ENCODE measurements at regions not wholly inside any gene's neighbourhood (a gene's known extent, or its start where the extent isn't known, plus 50 kb on each side); places are given as distances from the start of the nearest gene placed in this dataset.

DNA sequence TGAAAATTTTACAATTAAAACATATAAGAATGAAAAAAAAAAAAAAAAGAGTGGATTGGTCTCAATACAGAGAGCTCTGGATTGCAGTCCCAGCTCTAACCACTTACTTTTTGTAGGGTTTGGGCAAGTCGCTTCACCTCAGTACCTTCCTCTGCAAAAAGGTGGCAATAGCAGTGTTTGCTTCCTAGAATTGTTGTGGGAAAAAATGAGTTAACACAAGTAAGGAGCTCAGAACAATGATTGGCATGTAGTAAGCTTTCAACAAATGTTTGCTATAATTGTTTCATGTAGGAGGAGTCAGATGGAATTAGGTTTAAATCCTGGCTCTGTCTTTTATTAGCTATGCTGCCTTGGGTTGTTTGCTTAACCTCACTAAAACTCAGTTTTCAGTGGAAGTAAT is 425.2 kb upstream of the TBL1XR1 start:
- intact Hi-C loops (cut with micrococcal nuclease) = loop anchor here (5.0 to 10.0 kb wide), 3 partner anchors 310 to 702 kb away; no protein-coding TSS in a partner anchor
- ChIA-PET CTCF (interaction anchor here (0.5 to 0.7 kb wide), 8 partner anchors 17 to 743 kb away, joined by 3 to 8 read pairs (median 4); no protein-coding TSS in a partner anchor), POLR2A (ENCODE audit: unreplicated experiment) (interaction anchor here (0.5 to 0.7 kb wide), 3 partner anchors 229 to 311 kb away, joined by 3 to 4 read pairs (median 3); no protein-coding TSS in a partner anchor)
- BruUV-seq (replicated peaks) = no TSS peak
- no peak overlapping the region for H3K27ac ChIP-seq (ENCODE audit: low read length)
- no peak overlapping the region for H3K9ac ChIP-seq (ENCODE audit: low read length)
- ATAC-seq (peak; percentile 55), DNase-seq (peak; percentile 59)
- no peaks in the 10 kb centered on the region for H3K79me2 ChIP-seq (ENCODE audit: low read length)
- no peak overlapping the region for H3K4me3 ChIP-seq (ENCODE audit: low read length)
- peaks cover 45% of the 10 kb centered on the region for H3K4me1 ChIP-seq (ENCODE audit: insufficient read depth, low read length)
- no peak for TF ChIP-seq EZH2phosphoT487 (IDR thresholded peaks at IDR 0.05; ENCODE audit: borderline replicate concordance, low read length)
- TF ChIP-seq, protein P1, sequence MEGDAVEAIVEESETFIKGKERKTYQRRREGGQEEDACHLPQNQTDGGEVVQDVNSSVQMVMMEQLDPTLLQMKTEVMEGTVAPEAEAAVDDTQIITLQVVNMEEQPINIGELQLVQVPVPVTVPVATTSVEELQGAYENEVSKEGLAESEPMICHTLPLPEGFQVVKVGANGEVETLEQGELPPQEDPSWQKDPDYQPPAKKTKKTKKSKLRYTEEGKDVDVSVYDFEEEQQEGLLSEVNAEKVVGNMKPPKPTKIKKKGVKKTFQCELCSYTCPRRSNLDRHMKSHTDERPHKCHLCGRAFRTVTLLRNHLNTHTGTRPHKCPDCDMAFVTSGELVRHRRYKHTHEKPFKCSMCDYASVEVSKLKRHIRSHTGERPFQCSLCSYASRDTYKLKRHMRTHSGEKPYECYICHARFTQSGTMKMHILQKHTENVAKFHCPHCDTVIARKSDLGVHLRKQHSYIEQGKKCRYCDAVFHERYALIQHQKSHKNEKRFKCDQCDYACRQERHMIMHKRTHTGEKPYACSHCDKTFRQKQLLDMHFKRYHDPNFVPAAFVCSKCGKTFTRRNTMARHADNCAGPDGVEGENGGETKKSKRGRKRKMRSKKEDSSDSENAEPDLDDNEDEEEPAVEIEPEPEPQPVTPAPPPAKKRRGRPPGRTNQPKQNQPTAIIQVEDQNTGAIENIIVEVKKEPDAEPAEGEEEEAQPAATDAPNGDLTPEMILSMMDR (conservative IDR thresholded peaks at IDR 0.05; ENCODE audit: low read depth, low read length) = 0 out of 2 replicates have a peak, but pooled peaks have one; percentile 26
- no peaks in the 10 kb centered on the region for H3F3A ChIP-seq (ENCODE audit: low read length, unreplicated experiment)
- H3K9me3 ChIP-seq (ENCODE audit: low read length) = no peaks in the 10 kb centered on the region
- H3K4me2 ChIP-seq (ENCODE audit: low read length) = no peak overlapping the region
- no peaks in the 10 kb centered on the region for H3K9me2 ChIP-seq (replicated peaks; ENCODE audit: low read length)
- no peaks in the 10 kb centered on the region for H3K27me3 ChIP-seq (ENCODE audit: low read length)
- H4K20me1 ChIP-seq (ENCODE audit: low read length) = no peaks in the 10 kb centered on the region
- no peaks in the 10 kb centered on the region for H3K36me3 ChIP-seq (ENCODE audit: low read depth, low read length)
- H2AFZ ChIP-seq (ENCODE audit: low read length) = no peak overlapping the region

DNA sequence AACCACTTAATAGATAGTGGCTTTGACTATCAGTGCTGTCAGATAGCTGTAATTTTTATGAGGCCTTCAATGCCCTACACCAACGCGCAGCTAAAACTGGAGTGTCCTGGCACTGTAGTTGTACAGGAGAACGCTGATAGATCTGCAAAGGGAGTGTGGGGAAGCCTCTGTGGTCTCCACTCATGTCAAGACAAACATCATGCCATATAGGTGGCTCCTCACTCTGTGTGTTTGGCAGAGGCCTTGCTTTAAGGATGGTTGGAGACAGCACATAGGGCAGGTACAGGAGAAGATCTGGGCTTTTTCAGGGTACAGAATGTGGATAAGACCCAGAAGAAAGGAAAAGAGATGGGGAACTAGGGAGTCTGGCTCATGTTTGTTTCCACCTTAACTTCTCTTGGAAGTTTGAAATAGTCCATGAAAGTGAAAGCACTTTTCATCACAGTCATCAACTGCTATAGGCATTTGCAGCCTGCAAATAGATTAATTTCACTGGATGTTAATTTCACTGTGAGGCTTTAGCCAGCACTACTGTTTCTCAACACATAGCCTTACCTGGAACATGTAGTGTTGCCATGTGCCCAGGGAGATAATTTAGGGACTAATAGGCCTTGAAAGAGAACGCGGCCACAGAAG is 425.8 kb upstream of the TBL1XR1 start:
- H3K9me3 ChIP-seq (ENCODE audit: low read length) = no peaks in the 10 kb centered on the region
- CTCF ChIA-PET = interaction anchor here (0.6 to 0.7 kb wide), 4 partner anchors 31 to 553 kb away, joined by 3 to 4 read pairs (median 4); no protein-coding TSS in a partner anchor
- no TSS peak for BruUV-seq (replicated peaks)
- H3F3A ChIP-seq (ENCODE audit: low read length, unreplicated experiment) = no peaks in the 10 kb centered on the region
- no peak overlapping the region for H3K9ac ChIP-seq (ENCODE audit: low read length)
- no peaks in the 10 kb centered on the region for H3K9me2 ChIP-seq (replicated peaks; ENCODE audit: low read length)
- H4K20me1 ChIP-seq (ENCODE audit: low read length) = no peaks in the 10 kb centered on the region
- H3K4me3 ChIP-seq (ENCODE audit: low read length) = no peak overlapping the region
- H2AFZ ChIP-seq (ENCODE audit: low read length) = no peak overlapping the region
- H3K4me2 ChIP-seq (ENCODE audit: low read length) = peak overlapping the region; percentile 19; the same call in 1 of the 2 replicates
- no peaks in the 10 kb centered on the region for H3K36me3 ChIP-seq (ENCODE audit: low read depth, low read length)
- POLR2A ChIA-PET (ENCODE audit: unreplicated experiment) = interaction anchor here (0.7 kb wide), 1 partner anchor 252 kb away, joined by 4 read pairs; no protein-coding TSS in a partner anchor
- no peak for DNase-seq
- peak; percentile 4; the same call in 1 of the 2 replicates for ATAC-seq
- peak overlapping the region; percentile 21; the same call in 1 of the 2 replicates for H3K27ac ChIP-seq (ENCODE audit: low read length)
- H3K27me3 ChIP-seq (ENCODE audit: low read length) = no peaks in the 10 kb centered on the region
- TF ChIP-seq, protein P1 (conservative IDR thresholded peaks at IDR 0.05; ENCODE audit: low read depth, low read length) = no peak
- TF ChIP-seq EZH2 (IDR thresholded peaks at IDR 0.05; ENCODE audit: low read length, unreplicated experiment) = no peak
- H3K4me1 ChIP-seq (ENCODE audit: insufficient read depth, low read length) = peaks cover 45% of the 10 kb centered on the region
- intact Hi-C loops (cut with micrococcal nuclease) = loop anchor here (5.0 to 10.0 kb wide), 3 partner anchors 309 to 702 kb away; no protein-coding TSS in a partner anchor
- no peaks in the 10 kb centered on the region for H3K79me2 ChIP-seq (ENCODE audit: low read length)

Data from PC-3 (cell line).